ENCODE measurements at regions not wholly inside any gene's neighbourhood (a gene's known extent, or its start where the extent isn't known, plus 50 kb on each side); places are given as distances from the start of the nearest gene placed in this dataset.

GRCh38 chr21:36640721-36641244, 58.1 kb upstream of the SIM2 start:
- H3F3A ChIP-seq (replicated peaks; ENCODE audit: insufficient read depth) = no peaks in the 10 kb centered on the region
- TF ChIP-seq USF1 (IDR thresholded peaks at IDR 0.05; ENCODE audit: borderline replicate concordance, low read depth) = no peak
- TF ChIP-seq EZH2phosphoT487 (IDR thresholded peaks at IDR 0.05; ENCODE audit: borderline replicate concordance, low read depth) = no peak
- no peak for TF ChIP-seq FOSL2 (IDR thresholded peaks at IDR 0.05; ENCODE audit: borderline replicate concordance, low read depth)
- no peak for TF ChIP-seq RXRA (IDR thresholded peaks at IDR 0.05; ENCODE audit: borderline replicate concordance, low read depth)
- no peak for TF ChIP-seq MEF2A (IDR thresholded peaks at IDR 0.05; ENCODE audit: borderline replicate concordance, low read depth)
- no peak for TF ChIP-seq CTCF (IDR thresholded peaks at IDR 0.05)
- no peak for TF ChIP-seq SMC3 (IDR thresholded peaks at IDR 0.05; ENCODE audit: low read depth, low read length)
- no peak for TF ChIP-seq TEAD4 (IDR thresholded peaks at IDR 0.05; ENCODE audit: borderline replicate concordance, insufficient read depth)
- TF ChIP-seq IRF3 (IDR thresholded peaks at IDR 0.05; ENCODE audit: low read depth, low read length) = no peak
- no peak for TF ChIP-seq FOXJ3 (CRISPR knock-in tag; IDR thresholded peaks at IDR 0.05)
- TF ChIP-seq EP300 (IDR thresholded peaks at IDR 0.05; ENCODE audit: borderline replicate concordance in 1 of 2, low read depth in 1 of 2, low read length in 1 of 2) = no peak
- TF ChIP-seq SIN3A (IDR thresholded peaks at IDR 0.05; ENCODE audit: borderline replicate concordance, low read depth, low read length) = no peak
- DNase-seq = no peak
- no peaks in the 10 kb centered on the region for H3K79me2 ChIP-seq (ENCODE audit: insufficient read depth)
- H3K9me2 ChIP-seq = no peaks in the 10 kb centered on the region
- no peaks in the 10 kb centered on the region for H4K20me1 ChIP-seq (ENCODE audit: insufficient read depth)
- POLR2A ChIA-PET = no interaction called here
- WGBS (ENCODE audit: low lambda C conversion rate) = 54% methylated on average over 13 of the region's 15 CpGs
- H3K36me3 ChIP-seq (replicated peaks in 1 of 2; ENCODE audit: control insufficient read depth in 1 of 2, insufficient read depth in 2 of 2, low read length in 1 of 2) = no peaks in the 10 kb centered on the region
- H3K27ac ChIP-seq (ENCODE audit: low read depth in 2 of 2, low read length in 1 of 2) = no peak overlapping the region
- CTCF ChIA-PET = interaction anchor here (2.4 kb wide), 1 partner anchor 10 kb away, joined by 15 read pairs; no protein-coding TSS in a partner anchor
- H3K9ac ChIP-seq = no peak overlapping the region
- no peak overlapping the region for H2AFZ ChIP-seq (ENCODE audit: low read depth)
- 0 out of 2 replicates have a peak overlapping the region, but pooled peaks have one; percentile 16 for H3K4me2 ChIP-seq
- H3K9me3 ChIP-seq = no peaks in the 10 kb centered on the region; the same call in 1 of the 2 replicates
- peaks cover 33% of the 10 kb centered on the region; the same call in 1 of the 2 replicates for H3K27me3 ChIP-seq (ENCODE audit: insufficient read depth)
- no peak overlapping the region for H3K4me3 ChIP-seq (ENCODE audit: low read depth in 2 of 2, low read length in 1 of 2)
- H3K4me1 ChIP-seq (ENCODE audit: control insufficient read depth in 1 of 2, insufficient read depth in 2 of 2, low read depth in 1 of 2, low read length in 1 of 2) = no peaks in the 10 kb centered on the region; a peak in 1 of 4 replicates

- no peak overlapping the region for H3K27ac ChIP-seq (ENCODE audit: low read depth in 2 of 2, low read length in 1 of 2)
- H4K20me1 ChIP-seq (ENCODE audit: insufficient read depth) = no peaks in the 10 kb centered on the region
- H3K4me1 ChIP-seq (ENCODE audit: control insufficient read depth in 1 of 2, insufficient read depth in 2 of 2, low read depth in 1 of 2, low read length in 1 of 2) = no peaks in the 10 kb centered on the region; a peak in 1 of 4 replicates
- H3K36me3 ChIP-seq (replicated peaks in 1 of 2; ENCODE audit: control insufficient read depth in 1 of 2, insufficient read depth in 2 of 2, low read length in 1 of 2) = no peaks in the 10 kb centered on the region
- H3K79me2 ChIP-seq (ENCODE audit: insufficient read depth) = no peaks in the 10 kb centered on the region
- peaks cover 33% of the 10 kb centered on the region; the same call in 1 of the 2 replicates for H3K27me3 ChIP-seq (ENCODE audit: insufficient read depth)
- ChIA-PET POLR2A (no interaction called here), CTCF (interaction anchor here (2.4 kb wide), 1 partner anchor 10 kb away, joined by 15 read pairs; no protein-coding TSS in a partner anchor)
- H3F3A ChIP-seq (replicated peaks; ENCODE audit: insufficient read depth) = no peaks in the 10 kb centered on the region
- WGBS (ENCODE audit: low lambda C conversion rate) = 72% methylated on average over 1 of the region's 1 CpG
- no peak overlapping the region for H3K4me2 ChIP-seq
- no peak overlapping the region for H3K4me3 ChIP-seq (ENCODE audit: low read depth in 2 of 2, low read length in 1 of 2)
- DNase-seq = no peak
- no peak overlapping the region for H2AFZ ChIP-seq (ENCODE audit: low read depth)
- H3K9ac ChIP-seq = no peak overlapping the region
- no peaks in the 10 kb centered on the region; the same call in 1 of the 2 replicates for H3K9me3 ChIP-seq
- no peaks in the 10 kb centered on the region for H3K9me2 ChIP-seq
- TF ChIP-seq GABPA (IDR thresholded peaks at IDR 0.05; ENCODE audit: low read depth) (no peak), RAD21 (IDR thresholded peaks at IDR 0.05; ENCODE audit: low read length) (no peak), NRF1 (IDR thresholded peaks at IDR 0.05; ENCODE audit: low read depth, low read length) (no peak), SIN3A (IDR thresholded peaks at IDR 0.05; ENCODE audit: borderline replicate concordance, low read depth, low read length) (no peak), RFX5 (IDR thresholded peaks at IDR 0.05; ENCODE audit: low read length) (no peak), CHD2 (IDR thresholded peaks at IDR 0.05; ENCODE audit: low read length, partially characterized antibody) (no peak), USF1 (IDR thresholded peaks at IDR 0.05; ENCODE audit: borderline replicate concordance, low read depth) (no peak), MEF2A (IDR thresholded peaks at IDR 0.05; ENCODE audit: borderline replicate concordance, low read depth) (no peak), IRF3 (IDR thresholded peaks at IDR 0.05; ENCODE audit: low read depth, low read length) (no peak)
Observed at GRCh38 chr21:36641346-36641745, 57.6 kb upstream of the SIM2 start.
